ENCODE measurements at regions not wholly inside any gene's neighbourhood (a gene's known extent, or its start where the extent isn't known, plus 50 kb on each side); places are given as distances from the start of the nearest gene placed in this dataset.

DNA sequence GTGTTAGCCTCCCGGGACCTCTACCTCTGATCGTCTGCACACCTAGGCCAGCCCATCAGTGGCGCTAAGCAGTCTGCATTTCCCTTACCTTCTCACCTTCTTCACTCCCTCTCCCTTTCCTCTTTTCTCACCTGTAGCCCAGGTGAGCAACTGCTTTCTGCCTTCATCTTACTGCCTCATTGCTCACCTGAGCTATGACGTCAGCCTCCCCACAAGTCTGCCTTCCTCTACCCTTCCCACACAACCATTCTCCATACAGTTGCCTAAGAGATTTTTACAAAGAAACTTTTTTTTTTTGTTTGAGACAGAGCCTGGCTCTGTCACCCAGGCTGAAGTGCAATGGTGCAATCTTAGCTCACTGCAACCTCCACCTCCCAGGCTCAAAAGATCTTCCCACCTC is 136.3 kb downstream of the BCOR start:
- TF ChIP-seq, protein P1, sequence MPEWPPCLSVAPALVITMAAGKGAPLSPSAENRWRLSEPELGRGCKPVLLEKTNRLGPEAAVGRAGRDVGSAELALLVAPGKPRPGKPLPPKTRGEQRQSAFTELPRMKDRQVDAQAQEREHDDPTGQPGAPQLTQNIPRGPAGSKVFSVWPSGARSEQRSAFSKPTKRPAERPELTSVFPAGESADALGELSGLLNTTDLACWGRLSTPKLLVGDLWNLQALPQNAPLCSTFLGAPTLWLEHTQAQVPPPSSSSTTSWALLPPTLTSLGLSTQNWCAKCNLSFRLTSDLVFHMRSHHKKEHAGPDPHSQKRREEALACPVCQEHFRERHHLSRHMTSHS (tag by site-specific recombination; IDR thresholded peaks at IDR 0.05) = no peak
- TF ChIP-seq, protein P2, sequence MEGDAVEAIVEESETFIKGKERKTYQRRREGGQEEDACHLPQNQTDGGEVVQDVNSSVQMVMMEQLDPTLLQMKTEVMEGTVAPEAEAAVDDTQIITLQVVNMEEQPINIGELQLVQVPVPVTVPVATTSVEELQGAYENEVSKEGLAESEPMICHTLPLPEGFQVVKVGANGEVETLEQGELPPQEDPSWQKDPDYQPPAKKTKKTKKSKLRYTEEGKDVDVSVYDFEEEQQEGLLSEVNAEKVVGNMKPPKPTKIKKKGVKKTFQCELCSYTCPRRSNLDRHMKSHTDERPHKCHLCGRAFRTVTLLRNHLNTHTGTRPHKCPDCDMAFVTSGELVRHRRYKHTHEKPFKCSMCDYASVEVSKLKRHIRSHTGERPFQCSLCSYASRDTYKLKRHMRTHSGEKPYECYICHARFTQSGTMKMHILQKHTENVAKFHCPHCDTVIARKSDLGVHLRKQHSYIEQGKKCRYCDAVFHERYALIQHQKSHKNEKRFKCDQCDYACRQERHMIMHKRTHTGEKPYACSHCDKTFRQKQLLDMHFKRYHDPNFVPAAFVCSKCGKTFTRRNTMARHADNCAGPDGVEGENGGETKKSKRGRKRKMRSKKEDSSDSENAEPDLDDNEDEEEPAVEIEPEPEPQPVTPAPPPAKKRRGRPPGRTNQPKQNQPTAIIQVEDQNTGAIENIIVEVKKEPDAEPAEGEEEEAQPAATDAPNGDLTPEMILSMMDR (tag by site-specific recombination; IDR thresholded peaks at IDR 0.05) = no peak
- TF ChIP-seq YY1 (tag by site-specific recombination; IDR thresholded peaks at IDR 0.05) (no peak), SETDB1 (IDR thresholded peaks at IDR 0.05; ENCODE audit: insufficient read length, low read length) (no peak), KLF16 (tag by site-specific recombination; IDR thresholded peaks at IDR 0.05) (no peak), KLF9 (tag by site-specific recombination; IDR thresholded peaks at IDR 0.05; ENCODE audit: low read depth) (no peak), ZNF548 (tag by site-specific recombination; IDR thresholded peaks at IDR 0.05) (no peak), ZNF654 (tag by site-specific recombination; IDR thresholded peaks at IDR 0.05; ENCODE audit: low read depth) (no peak)
- TF ChIP-seq, protein P3, sequence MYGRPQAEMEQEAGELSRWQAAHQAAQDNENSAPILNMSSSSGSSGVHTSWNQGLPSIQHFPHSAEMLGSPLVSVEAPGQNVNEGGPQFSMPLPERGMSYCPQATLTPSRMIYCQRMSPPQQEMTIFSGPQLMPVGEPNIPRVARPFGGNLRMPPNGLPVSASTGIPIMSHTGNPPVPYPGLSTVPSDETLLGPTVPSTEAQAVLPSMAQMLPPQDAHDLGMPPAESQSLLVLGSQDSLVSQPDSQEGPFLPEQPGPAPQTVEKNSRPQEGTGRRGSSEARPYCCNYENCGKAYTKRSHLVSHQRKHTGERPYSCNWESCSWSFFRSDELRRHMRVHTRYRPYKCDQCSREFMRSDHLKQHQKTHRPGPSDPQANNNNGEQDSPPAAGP (tag by site-specific recombination; IDR thresholded peaks at IDR 0.05) = no peak
- TF ChIP-seq, protein P4, sequence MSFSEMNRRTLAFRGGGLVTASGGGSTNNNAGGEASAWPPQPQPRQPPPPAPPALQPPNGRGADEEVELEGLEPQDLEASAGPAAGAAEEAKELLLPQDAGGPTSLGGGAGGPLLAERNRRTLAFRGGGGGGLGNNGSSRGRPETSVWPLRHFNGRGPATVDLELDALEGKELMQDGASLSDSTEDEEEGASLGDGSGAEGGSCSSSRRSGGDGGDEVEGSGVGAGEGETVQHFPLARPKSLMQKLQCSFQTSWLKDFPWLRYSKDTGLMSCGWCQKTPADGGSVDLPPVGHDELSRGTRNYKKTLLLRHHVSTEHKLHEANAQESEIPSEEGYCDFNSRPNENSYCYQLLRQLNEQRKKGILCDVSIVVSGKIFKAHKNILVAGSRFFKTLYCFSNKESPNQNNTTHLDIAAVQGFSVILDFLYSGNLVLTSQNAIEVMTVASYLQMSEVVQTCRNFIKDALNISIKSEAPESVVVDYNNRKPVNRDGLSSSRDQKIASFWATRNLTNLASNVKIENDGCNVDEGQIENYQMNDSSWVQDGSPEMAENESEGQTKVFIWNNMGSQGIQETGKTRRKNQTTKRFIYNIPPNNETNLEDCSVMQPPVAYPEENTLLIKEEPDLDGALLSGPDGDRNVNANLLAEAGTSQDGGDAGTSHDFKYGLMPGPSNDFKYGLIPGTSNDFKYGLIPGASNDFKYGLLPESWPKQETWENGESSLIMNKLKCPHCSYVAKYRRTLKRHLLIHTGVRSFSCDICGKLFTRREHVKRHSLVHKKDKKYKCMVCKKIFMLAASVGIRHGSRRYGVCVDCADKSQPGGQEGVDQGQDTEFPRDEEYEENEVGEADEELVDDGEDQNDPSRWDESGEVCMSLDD (tag by site-specific recombination; IDR thresholded peaks at IDR 0.05) = no peak
- TF ChIP-seq, protein P5, sequence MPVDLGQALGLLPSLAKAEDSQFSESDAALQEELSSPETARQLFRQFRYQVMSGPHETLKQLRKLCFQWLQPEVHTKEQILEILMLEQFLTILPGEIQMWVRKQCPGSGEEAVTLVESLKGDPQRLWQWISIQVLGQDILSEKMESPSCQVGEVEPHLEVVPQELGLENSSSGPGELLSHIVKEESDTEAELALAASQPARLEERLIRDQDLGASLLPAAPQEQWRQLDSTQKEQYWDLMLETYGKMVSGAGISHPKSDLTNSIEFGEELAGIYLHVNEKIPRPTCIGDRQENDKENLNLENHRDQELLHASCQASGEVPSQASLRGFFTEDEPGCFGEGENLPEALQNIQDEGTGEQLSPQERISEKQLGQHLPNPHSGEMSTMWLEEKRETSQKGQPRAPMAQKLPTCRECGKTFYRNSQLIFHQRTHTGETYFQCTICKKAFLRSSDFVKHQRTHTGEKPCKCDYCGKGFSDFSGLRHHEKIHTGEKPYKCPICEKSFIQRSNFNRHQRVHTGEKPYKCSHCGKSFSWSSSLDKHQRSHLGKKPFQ (tag by site-specific recombination; IDR thresholded peaks at IDR 0.05) = no peak
- TF ChIP-seq, protein P6, sequence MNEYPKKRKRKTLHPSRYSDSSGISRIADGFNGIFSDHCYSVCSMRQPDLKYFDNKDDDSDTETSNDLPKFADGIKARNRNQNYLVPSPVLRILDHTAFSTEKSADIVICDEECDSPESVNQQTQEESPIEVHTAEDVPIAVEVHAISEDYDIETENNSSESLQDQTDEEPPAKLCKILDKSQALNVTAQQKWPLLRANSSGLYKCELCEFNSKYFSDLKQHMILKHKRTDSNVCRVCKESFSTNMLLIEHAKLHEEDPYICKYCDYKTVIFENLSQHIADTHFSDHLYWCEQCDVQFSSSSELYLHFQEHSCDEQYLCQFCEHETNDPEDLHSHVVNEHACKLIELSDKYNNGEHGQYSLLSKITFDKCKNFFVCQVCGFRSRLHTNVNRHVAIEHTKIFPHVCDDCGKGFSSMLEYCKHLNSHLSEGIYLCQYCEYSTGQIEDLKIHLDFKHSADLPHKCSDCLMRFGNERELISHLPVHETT (tag by site-specific recombination; IDR thresholded peaks at IDR 0.05) = no peak

All from HEK293 (cell line).